GM23338 (cell line): ENCODE measurements at regions not wholly inside any gene's neighbourhood (a gene's known extent, or its start where the extent isn't known, plus 50 kb on each side); places are given as distances from the start of the nearest gene placed in this dataset.
"Not testable (repeated sequence)": the region's sequence is repeated elsewhere in the genome, so short reads cannot be mapped to it uniquely, and the experiment has no call there.

Experiments used
- CREB1 ChIP-seq: fragments of 250-450 bp; sonication (Bioruptor Pico); IDR thresholded peaks from 2 replicates; pipeline ENCODE4 v1.5.0; 2020; ENCODE audit warnings: low read depth, mild to moderate bottlenecking, moderate library complexity
- CTCF ChIP-seq, 2 experiments: fragments of 200-600 bp in 1 of 2; sonication (generic) in 1 of 2; conservative IDR thresholded peaks; 2 replicates each; pipeline versions ENCODE4 v1.5.1 to v1.6.1; 2016 to 2017; ENCODE audit warnings: antibody characterized with exemption in 2 of 2, low read depth in 2 of 2, mild to moderate bottlenecking in 2 of 2, moderate library complexity in 1 of 2
- EZH2 ChIP-seq: fragments of 200-600 bp; sonication (generic); IDR thresholded peaks from one replicate; pipeline ENCODE4 v1.8.0; 2017; ENCODE audit warnings: antibody characterized with exemption, mild to moderate bottlenecking, low read depth; ENCODE audit not compliant: unreplicated experiment
- EZH2phosphoT487 ChIP-seq: fragments of 200-600 bp; sonication (generic); IDR thresholded peaks from one replicate; pipeline ENCODE4 v1.8.1; 2018; ENCODE audit warnings: antibody characterized with exemption; ENCODE audit not compliant: unreplicated experiment
- JUNB ChIP-seq: IDR thresholded peaks from one replicate; pipeline ENCODE4 v1.6.1; 2016; ENCODE audit warnings: antibody characterized with exemption; ENCODE audit not compliant: unreplicated experiment
- POLR2AphosphoS5 ChIP-seq: IDR thresholded peaks from 2 replicates; pipeline ENCODE4 v1.6.1; 2016; ENCODE audit warnings: antibody characterized with exemption, low read depth
- REST ChIP-seq: IDR thresholded peaks from one replicate; pipeline ENCODE4 v1.6.1; 2018; ENCODE audit warnings: antibody characterized with exemption; ENCODE audit not compliant: unreplicated experiment
- ZNF114 ChIP-seq: fragments of 250-450 bp; sonication (Bioruptor Pico); IDR thresholded peaks from 2 replicates; pipeline ENCODE4 v1.5.0; 2020; ENCODE audit warnings: mild to moderate bottlenecking, moderate library complexity

GRCh38 chr15:99783918-99784619, 50.8 kb upstream of the LYSMD4 start:
- TF ChIP-seq CREB1 (CRISPR knock-in tag); REST; CTCF (conservative IDR thresholded peaks at IDR 0.05; ENCODE audit: low read depth in 2 of 2); POLR2AphosphoS5; EZH2; ZNF114 (CRISPR knock-in tag); JUNB; EZH2phosphoT487: not testable (repeated sequence)
